Testis (tissue), 2 donors: ENCODE measurements at regions not wholly inside any gene's neighbourhood (a gene's known extent, or its start where the extent isn't known, plus 50 kb on each side); places are given as distances from the start of the nearest gene placed in this dataset.

Experiments used
- DNase-seq: peaks from one replicate; pipeline ENCODE4 v3.0.0-alpha.2; 2019
- H3K27ac ChIP-seq, 2 donors: fragments of 200-600 bp; sonication (generic); one replicate each; pipeline ENCODE4 v1.5.1; 2019
- H3K27me3 ChIP-seq: fragments of 200-600 bp; sonication (generic); one replicate; pipeline ENCODE4 v1.5.1; 2019
- H3K36me3 ChIP-seq: fragments of 200-600 bp; sonication (generic); one replicate; pipeline ENCODE4 v1.5.1; 2017; ENCODE audit warnings: low read depth; ENCODE audit errors: missing control alignments
- H3K4me1 ChIP-seq: fragments of 200-600 bp; sonication (generic); one replicate; pipeline ENCODE4 v1.5.1; 2019
- H3K4me3 ChIP-seq, 2 donors: fragments of 200-600 bp; sonication (generic); one replicate each; pipeline ENCODE4 v1.5.1; 2017 to 2019
- H3K9me3 ChIP-seq: fragments of 200-600 bp; sonication (generic); one replicate; pipeline ENCODE4 v1.5.1; 2017
- POLR2A ChIP-seq: fragments of 450-650 bp; IDR thresholded peaks from one replicate; pipeline ENCODE4 v1.6.1; 2017; ENCODE audit warnings: antibody characterized with exemption, mild to moderate bottlenecking, moderate library complexity
- WGBS, 2 donors: methylation state at CpG; one replicate each; pipeline ENCODE4 v1.1.5; 2018; 5-methylcytosine and 5-hydroxymethylcytosine counted together
- intact Hi-C: fragments of 100-400 bp; cut with DNase I; formaldehyde crosslinking; loops from one replicate; pipeline ENCODE4 v1.15.1; 2023; ENCODE audit warnings: low total_unique reads
- TF ChIP-seq, protein P1 (sequence below), 3 experiments: fragments of 450-650 bp in 2 of 3; fragments of 200-600 bp in 1 of 3; sonication (generic) in 1 of 3; IDR thresholded peaks; one replicate each; pipeline ENCODE4 v1.5.1; 2016 to 2019; ENCODE audit warnings: antibody characterized with exemption in 3 of 3, mild to moderate bottlenecking in 2 of 3, moderate library complexity in 1 of 3

DNA sequence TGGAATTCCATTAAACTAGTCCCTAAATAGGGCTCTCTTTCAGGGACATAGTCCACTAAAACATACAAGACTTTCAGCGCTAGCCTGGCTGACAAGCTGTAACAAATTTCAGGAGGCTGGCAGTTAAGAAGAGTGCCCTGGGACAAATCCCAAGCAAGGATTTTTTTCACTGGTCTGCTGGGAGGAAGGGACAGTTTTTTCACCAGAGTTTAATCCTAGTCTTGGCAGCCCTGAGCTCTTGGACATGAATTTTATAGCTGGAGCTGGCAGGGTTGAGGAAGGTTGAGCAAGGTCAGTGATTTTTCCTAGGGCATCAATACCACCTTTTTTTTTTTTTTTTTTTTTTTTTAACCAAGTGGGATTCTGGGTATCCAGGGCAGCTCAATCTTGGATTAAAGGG lies 184.4 kb downstream of the SH2D1A start:
- Histone ChIP-seq H3K27ac (no peak overlapping the region), H3K36me3 (no peaks in the 10 kb centered on the region), H3K27me3 (no peaks in the 10 kb centered on the region), H3K9me3 (no peaks in the 10 kb centered on the region), H3K4me3 (no peak overlapping the region), H3K4me1 (no peaks in the 10 kb centered on the region)
- no peak for DNase-seq
- no peak for TF ChIP-seq POLR2A
- TF ChIP-seq, protein P1, sequence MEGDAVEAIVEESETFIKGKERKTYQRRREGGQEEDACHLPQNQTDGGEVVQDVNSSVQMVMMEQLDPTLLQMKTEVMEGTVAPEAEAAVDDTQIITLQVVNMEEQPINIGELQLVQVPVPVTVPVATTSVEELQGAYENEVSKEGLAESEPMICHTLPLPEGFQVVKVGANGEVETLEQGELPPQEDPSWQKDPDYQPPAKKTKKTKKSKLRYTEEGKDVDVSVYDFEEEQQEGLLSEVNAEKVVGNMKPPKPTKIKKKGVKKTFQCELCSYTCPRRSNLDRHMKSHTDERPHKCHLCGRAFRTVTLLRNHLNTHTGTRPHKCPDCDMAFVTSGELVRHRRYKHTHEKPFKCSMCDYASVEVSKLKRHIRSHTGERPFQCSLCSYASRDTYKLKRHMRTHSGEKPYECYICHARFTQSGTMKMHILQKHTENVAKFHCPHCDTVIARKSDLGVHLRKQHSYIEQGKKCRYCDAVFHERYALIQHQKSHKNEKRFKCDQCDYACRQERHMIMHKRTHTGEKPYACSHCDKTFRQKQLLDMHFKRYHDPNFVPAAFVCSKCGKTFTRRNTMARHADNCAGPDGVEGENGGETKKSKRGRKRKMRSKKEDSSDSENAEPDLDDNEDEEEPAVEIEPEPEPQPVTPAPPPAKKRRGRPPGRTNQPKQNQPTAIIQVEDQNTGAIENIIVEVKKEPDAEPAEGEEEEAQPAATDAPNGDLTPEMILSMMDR (IDR thresholded peaks at IDR 0.05) = no peak
- 70 to 71% methylated on average over 1 of the region's 1 CpG for WGBS, 2 donors
- intact Hi-C loops = no loop called here

DNA sequence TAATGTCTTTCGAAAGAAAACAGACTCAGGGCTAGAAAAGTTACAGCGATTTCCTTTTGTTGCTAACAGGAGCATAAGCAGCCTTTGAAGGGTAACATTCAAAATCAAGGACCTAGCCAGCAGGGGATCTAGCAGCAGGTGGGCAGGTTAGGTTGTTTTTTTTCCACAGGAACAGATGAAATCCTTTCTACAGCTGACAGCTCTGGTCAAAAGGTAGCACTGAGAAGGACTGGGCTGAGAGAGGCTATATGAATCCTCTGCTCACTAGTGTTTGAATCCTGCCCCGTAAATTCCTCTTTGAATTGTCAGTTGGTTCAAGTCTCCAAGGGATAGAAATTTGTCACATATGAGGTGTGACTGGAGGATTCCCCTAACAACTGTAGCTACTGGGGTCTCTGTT lies 188.2 kb downstream of the SH2D1A start:
- no peak for DNase-seq
- intact Hi-C loops = no loop called here
- Histone ChIP-seq H3K9me3 (no peaks in the 10 kb centered on the region), H3K27me3 (no peaks in the 10 kb centered on the region), H3K27ac (no peak overlapping the region), H3K4me1 (no peaks in the 10 kb centered on the region), H3K36me3 (no peaks in the 10 kb centered on the region), H3K4me3 (no peak overlapping the region)
- 44 to 50% methylated on average over 3 of the region's 3 CpGs for WGBS, 2 donors
- TF ChIP-seq POLR2A = no peak
- TF ChIP-seq, protein P1 (IDR thresholded peaks at IDR 0.05) = no peak

DNA sequence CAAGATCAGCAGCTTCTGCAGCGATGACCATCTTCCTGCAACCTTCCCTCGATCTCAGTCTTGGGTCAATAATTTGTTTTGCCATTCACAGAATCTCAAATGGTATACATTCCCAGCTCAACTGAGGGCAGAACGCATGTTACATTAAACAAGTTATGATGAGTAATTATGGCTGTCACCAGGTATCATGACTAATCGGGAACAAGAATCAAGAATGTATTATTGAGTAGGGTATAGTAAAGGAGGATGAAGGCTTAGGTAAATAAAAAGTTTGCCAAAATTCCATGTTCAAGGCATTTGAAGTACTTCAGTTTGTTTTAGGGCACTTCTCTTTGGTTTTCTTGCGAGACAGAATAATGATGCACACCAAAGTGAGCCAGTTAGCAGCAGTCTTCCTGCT lies 194.1 kb downstream of the SH2D1A start:
- H3K27ac ChIP-seq = no peak overlapping the region
- no peak overlapping the region for H3K4me3 ChIP-seq
- TF ChIP-seq, protein P1 (IDR thresholded peaks at IDR 0.05) = no peak
- TF ChIP-seq POLR2A = no peak
- no peak for DNase-seq
- no peaks in the 10 kb centered on the region for H3K4me1 ChIP-seq
- intact Hi-C loops = no loop called here
- H3K9me3 ChIP-seq = no peaks in the 10 kb centered on the region
- no peaks in the 10 kb centered on the region for H3K36me3 ChIP-seq
- 89 to 97% methylated on average over 5 of the region's 5 CpGs for WGBS, 2 donors
- no peaks in the 10 kb centered on the region for H3K27me3 ChIP-seq

DNA sequence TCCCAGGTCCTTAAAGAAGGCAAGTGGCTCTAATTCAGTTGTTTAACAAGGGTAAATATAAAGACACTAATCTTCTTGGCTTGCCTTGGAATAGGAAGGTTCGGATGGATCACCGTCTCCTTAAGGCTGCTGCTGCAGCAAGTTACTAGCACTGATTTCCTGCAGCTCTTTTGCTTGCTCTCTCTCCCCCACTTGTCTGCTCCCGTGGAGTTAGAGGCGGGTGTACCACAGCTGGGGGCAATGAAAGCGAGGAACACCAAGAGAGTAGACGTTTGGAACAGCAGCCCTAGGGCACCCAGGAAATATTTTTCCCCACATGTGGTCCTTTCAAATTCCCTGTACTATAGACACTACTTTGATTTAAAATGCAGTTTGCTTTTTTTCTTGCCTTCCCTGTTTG lies 202.2 kb downstream of the SH2D1A start:
- H3K27ac ChIP-seq = no peak overlapping the region
- TF ChIP-seq, protein P1 (IDR thresholded peaks at IDR 0.05) = no peak
- TF ChIP-seq POLR2A = no peak
- DNase-seq = no peak
- no peaks in the 10 kb centered on the region for H3K36me3 ChIP-seq
- no peaks in the 10 kb centered on the region for H3K27me3 ChIP-seq
- no peak overlapping the region for H3K4me3 ChIP-seq
- no peaks in the 10 kb centered on the region for H3K9me3 ChIP-seq
- H3K4me1 ChIP-seq = no peaks in the 10 kb centered on the region
- WGBS, 2 donors = 45 to 48% methylated on average over 6 of the region's 6 CpGs
- intact Hi-C loops = no loop called here

DNA sequence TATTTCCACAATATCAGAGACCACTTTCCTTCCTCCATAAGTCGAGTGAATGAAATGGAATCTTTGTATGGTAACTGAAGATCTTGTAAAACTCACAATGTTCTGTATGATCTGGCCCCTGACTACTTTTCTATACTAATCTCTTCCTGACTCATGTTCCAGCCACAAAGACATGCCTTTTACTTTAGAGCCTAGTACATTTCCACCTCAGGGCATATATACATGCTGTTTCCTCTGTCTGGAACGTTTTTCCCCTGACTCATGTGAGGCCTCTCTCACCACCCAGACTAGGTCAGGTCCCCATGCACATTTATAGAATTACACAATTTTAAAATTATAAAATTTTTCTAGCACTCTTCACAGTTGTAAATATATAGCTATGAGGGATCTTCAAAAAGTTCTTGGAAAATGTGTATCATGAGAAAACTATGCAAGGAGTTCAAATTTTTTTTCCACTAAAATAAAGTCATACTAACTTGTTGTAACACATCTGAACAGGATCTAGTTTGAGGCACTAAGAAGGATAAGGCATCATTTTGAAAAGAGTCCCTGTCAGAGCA lies 208.8 kb downstream of the SH2D1A start:
- no peak for TF ChIP-seq POLR2A
- TF ChIP-seq, protein P1 (IDR thresholded peaks at IDR 0.05) = no peak
- Histone ChIP-seq H3K9me3 (no peaks in the 10 kb centered on the region), H3K4me1 (no peaks in the 10 kb centered on the region), H3K27me3 (no peaks in the 10 kb centered on the region), H3K36me3 (no peaks in the 10 kb centered on the region), H3K4me3 (no peak overlapping the region), H3K27ac (no peak overlapping the region)
- 73 to 80% methylated on average over 2 of the region's 2 CpGs for WGBS, 2 donors
- no peak for DNase-seq
- intact Hi-C loops = no loop called here
